ENCODE measurements at regions not wholly inside any gene's neighbourhood (a gene's known extent, or its start where the extent isn't known, plus 50 kb on each side); places are given as distances from the start of the nearest gene placed in this dataset.

- Histone ChIP-seq H3K36me3 (ENCODE audit: control insufficient read depth in 2 of 2, extremely low read depth in 1 of 2, insufficient read depth in 2 of 2, low read length in 2 of 2) (no peaks in the 10 kb centered on the region), H4K20me1 (ENCODE audit: control insufficient read depth, extremely low read depth, insufficient read depth, low read length) (no peaks in the 10 kb centered on the region), H3K9me3 (ENCODE audit: control insufficient read depth, low read depth, low read length) (no peaks in the 10 kb centered on the region), H3K4me3 (ENCODE audit: control insufficient read depth in 2 of 3, extremely low read depth in 1 of 3, insufficient read depth in 2 of 3, low read depth in 1 of 3, low read length in 3 of 3) (no peak overlapping the region), H2AFZ (ENCODE audit: control insufficient read depth, low read length) (no peak overlapping the region), H3K79me2 (ENCODE audit: control insufficient read depth, insufficient read depth, low read length) (no peaks in the 10 kb centered on the region), H3K9me1 (ENCODE audit: control insufficient read depth, extremely low read depth, insufficient read depth, low read length) (no peaks in the 10 kb centered on the region), H3K9ac (ENCODE audit: control insufficient read depth, extremely low read depth, insufficient read depth, low read length) (no peak overlapping the region), H3K27ac (ENCODE audit: control insufficient read depth, insufficient read depth, low read length) (no peak overlapping the region), H3K4me1 (ENCODE audit: control insufficient read depth, extremely low read depth, insufficient read depth, low read length) (no peaks in the 10 kb centered on the region), H3K4me2 (ENCODE audit: control insufficient read depth, extremely low read depth, insufficient read depth, low read depth, low read length) (no peak overlapping the region), H3K27me3 (ENCODE audit: control insufficient read depth, extremely low read depth, insufficient read depth, low read length) (no peaks in the 10 kb centered on the region)
- DNase-seq (ENCODE audit: low read depth, low spot score) (no peak), FAIRE-seq (no peak)
- dilution Hi-C loops (cut with MboI; ENCODE audit: extremely low pct_ligation_motif_present, low sequenced_read_pairs): no loop called here
- no peak for TF ChIP-seq EZH2 (IDR thresholded peaks at IDR 0.05; ENCODE audit: low read length)
- TF ChIP-seq, protein P1, sequence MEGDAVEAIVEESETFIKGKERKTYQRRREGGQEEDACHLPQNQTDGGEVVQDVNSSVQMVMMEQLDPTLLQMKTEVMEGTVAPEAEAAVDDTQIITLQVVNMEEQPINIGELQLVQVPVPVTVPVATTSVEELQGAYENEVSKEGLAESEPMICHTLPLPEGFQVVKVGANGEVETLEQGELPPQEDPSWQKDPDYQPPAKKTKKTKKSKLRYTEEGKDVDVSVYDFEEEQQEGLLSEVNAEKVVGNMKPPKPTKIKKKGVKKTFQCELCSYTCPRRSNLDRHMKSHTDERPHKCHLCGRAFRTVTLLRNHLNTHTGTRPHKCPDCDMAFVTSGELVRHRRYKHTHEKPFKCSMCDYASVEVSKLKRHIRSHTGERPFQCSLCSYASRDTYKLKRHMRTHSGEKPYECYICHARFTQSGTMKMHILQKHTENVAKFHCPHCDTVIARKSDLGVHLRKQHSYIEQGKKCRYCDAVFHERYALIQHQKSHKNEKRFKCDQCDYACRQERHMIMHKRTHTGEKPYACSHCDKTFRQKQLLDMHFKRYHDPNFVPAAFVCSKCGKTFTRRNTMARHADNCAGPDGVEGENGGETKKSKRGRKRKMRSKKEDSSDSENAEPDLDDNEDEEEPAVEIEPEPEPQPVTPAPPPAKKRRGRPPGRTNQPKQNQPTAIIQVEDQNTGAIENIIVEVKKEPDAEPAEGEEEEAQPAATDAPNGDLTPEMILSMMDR (optimal IDR thresholded peaks at IDR 0.05 in 1 of 3, IDR thresholded peaks at IDR 0.05 in 1 of 3, conservative IDR thresholded peaks at IDR 0.05 in 1 of 3; ENCODE audit: extremely low read depth in 1 of 3, insufficient read depth in 2 of 3, low read length in 3 of 3): no peak
Observed at GRCh38 chr1:166283600-166283999, 116.8 kb upstream of the FAM78B start.

GRCh38 chr1:166289309-166290050 lies 122.7 kb upstream of the FAM78B start:
- Histone ChIP-seq H3K9me3 (ENCODE audit: control insufficient read depth, low read depth, low read length) (no peaks in the 10 kb centered on the region), H4K20me1 (ENCODE audit: control insufficient read depth, extremely low read depth, insufficient read depth, low read length) (no peaks in the 10 kb centered on the region), H3K9ac (ENCODE audit: control insufficient read depth, extremely low read depth, insufficient read depth, low read length) (no peak overlapping the region), H3K4me2 (ENCODE audit: control insufficient read depth, extremely low read depth, insufficient read depth, low read depth, low read length) (no peak overlapping the region), H3K79me2 (ENCODE audit: control insufficient read depth, insufficient read depth, low read length) (no peaks in the 10 kb centered on the region), H3K9me1 (ENCODE audit: control insufficient read depth, extremely low read depth, insufficient read depth, low read length) (no peaks in the 10 kb centered on the region), H3K27ac (ENCODE audit: control insufficient read depth, insufficient read depth, low read length) (no peak overlapping the region), H2AFZ (ENCODE audit: control insufficient read depth, low read length) (no peak overlapping the region), H3K27me3 (ENCODE audit: control insufficient read depth, extremely low read depth, insufficient read depth, low read length) (no peaks in the 10 kb centered on the region), H3K4me1 (ENCODE audit: control insufficient read depth, extremely low read depth, insufficient read depth, low read length) (no peaks in the 10 kb centered on the region), H3K4me3 (ENCODE audit: control insufficient read depth in 2 of 3, extremely low read depth in 1 of 3, insufficient read depth in 2 of 3, low read depth in 1 of 3, low read length in 3 of 3) (no peak overlapping the region), H3K36me3 (ENCODE audit: control insufficient read depth in 2 of 2, extremely low read depth in 1 of 2, insufficient read depth in 2 of 2, low read length in 2 of 2) (no peaks in the 10 kb centered on the region)
- FAIRE-seq (no peak), DNase-seq (ENCODE audit: low read depth, low spot score) (no peak)
- dilution Hi-C loops (cut with MboI; ENCODE audit: extremely low pct_ligation_motif_present, low sequenced_read_pairs): no loop called here
- TF ChIP-seq, protein P1 (optimal IDR thresholded peaks at IDR 0.05 in 1 of 3, IDR thresholded peaks at IDR 0.05 in 1 of 3, conservative IDR thresholded peaks at IDR 0.05 in 1 of 3; ENCODE audit: extremely low read depth in 1 of 3, insufficient read depth in 2 of 3, low read length in 3 of 3): no peak
